Chondrocyte (in vitro differentiated cells): ENCODE measurements at regions not wholly inside any gene's neighbourhood (a gene's known extent, or its start where the extent isn't known, plus 50 kb on each side); places are given as distances from the start of the nearest gene placed in this dataset.

Experiments used
- DNase-seq: peaks from one replicate; pipeline ENCODE4 v3.0.0; 2021; ENCODE audit warnings: mixed read lengths, low spot score
- H3K27ac Mint-ChIP-seq: one replicate; pipeline ENCODE4 v1.8.0; 2021; ENCODE audit warnings: mild to moderate bottlenecking, moderate library complexity, mixed read lengths; ENCODE audit not compliant: unreplicated experiment
- H3K27me3 Mint-ChIP-seq: 2 replicates; pipeline ENCODE4 v1.8.0; 2021; ENCODE audit warnings: low read depth, mixed read lengths
- H3K36me3 Mint-ChIP-seq: 2 replicates; pipeline ENCODE4 v1.8.0; 2021; ENCODE audit warnings: low read depth, mixed read lengths
- H3K4me1 Mint-ChIP-seq: 2 replicates; pipeline ENCODE4 v1.8.0; 2021; ENCODE audit warnings: low read depth, mild to moderate bottlenecking, mixed read lengths
- H3K4me3 Mint-ChIP-seq: one replicate; pipeline ENCODE4 v1.8.0; 2021; ENCODE audit warnings: mild to moderate bottlenecking, moderate library complexity, mixed read lengths; ENCODE audit not compliant: unreplicated experiment
- H3K9me3 Mint-ChIP-seq: 2 replicates; pipeline ENCODE4 v1.8.0; 2021; ENCODE audit warnings: low read depth, mixed read lengths
- TF ChIP-seq, protein P1 (sequence below): fragments of 200-600 bp; sonication (generic); IDR thresholded peaks from 2 replicates; pipeline ENCODE4 v1.5.0; 2021; ENCODE audit warnings: antibody characterized with exemption, mild to moderate bottlenecking, moderate library complexity

DNA sequence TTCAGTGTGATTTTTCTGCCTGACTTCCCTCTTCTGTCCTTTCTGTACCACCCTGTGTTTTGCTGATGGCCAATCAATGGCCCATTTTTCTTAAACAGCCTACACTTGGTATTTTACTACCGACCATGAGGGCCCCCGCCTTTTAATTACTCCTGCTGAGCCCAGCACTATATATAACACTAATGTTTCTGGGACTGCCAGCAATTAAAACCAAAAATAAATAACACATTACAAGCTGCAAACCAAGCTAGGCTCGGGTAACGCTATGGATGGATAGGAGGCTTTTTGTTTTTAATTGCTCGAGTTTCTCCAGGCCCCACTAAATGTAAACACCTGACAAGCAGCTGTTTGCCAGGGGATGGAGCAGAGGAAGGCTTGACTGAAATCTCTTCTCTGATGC lies 915.4 kb upstream of the AUTS2 start:
- TF ChIP-seq, protein P1, sequence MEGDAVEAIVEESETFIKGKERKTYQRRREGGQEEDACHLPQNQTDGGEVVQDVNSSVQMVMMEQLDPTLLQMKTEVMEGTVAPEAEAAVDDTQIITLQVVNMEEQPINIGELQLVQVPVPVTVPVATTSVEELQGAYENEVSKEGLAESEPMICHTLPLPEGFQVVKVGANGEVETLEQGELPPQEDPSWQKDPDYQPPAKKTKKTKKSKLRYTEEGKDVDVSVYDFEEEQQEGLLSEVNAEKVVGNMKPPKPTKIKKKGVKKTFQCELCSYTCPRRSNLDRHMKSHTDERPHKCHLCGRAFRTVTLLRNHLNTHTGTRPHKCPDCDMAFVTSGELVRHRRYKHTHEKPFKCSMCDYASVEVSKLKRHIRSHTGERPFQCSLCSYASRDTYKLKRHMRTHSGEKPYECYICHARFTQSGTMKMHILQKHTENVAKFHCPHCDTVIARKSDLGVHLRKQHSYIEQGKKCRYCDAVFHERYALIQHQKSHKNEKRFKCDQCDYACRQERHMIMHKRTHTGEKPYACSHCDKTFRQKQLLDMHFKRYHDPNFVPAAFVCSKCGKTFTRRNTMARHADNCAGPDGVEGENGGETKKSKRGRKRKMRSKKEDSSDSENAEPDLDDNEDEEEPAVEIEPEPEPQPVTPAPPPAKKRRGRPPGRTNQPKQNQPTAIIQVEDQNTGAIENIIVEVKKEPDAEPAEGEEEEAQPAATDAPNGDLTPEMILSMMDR, result no peak
- no peaks in the 10 kb centered on the region for H3K27me3 Mint-ChIP-seq
- H3K4me1 Mint-ChIP-seq, result peaks cover 8% of the 10 kb centered on the region
- H3K4me3 Mint-ChIP-seq, result no peak overlapping the region
- peaks cover 4% of the 10 kb centered on the region for H3K9me3 Mint-ChIP-seq
- DNase-seq, result no peak
- H3K27ac Mint-ChIP-seq, result no peak overlapping the region
- H3K36me3 Mint-ChIP-seq, result no peaks in the 10 kb centered on the region

DNA sequence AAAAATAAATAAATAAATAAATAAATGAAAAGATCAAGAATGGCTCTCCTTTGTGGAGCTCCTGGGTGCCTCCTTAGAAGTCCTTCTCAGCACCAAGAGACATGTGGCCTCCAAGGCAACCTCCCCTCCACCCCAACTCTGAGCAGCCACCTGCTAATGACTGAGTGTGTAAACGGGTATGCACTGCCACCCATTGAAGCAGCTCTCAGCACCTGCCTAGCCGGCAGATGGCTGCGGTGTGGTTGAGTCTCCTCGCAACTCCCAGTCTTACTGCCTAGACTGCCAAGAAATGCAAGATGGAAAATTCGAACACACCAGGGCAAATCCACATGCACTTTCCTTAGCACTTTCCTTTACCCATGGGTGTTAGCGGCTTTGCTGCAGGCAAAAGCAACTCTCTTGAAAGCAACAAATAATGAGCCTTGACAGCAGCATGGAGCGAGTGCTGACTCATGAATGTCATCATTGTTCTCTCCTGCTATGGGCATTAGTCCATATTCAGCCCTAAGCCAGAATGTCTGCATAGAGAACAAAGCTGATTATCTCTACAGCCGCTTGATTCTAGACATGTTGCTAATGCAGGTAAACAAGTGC lies 913.9 kb upstream of the AUTS2 start:
- no peak for DNase-seq
- H3K27me3 Mint-ChIP-seq, result no peaks in the 10 kb centered on the region
- peaks cover 9% of the 10 kb centered on the region for H3K4me1 Mint-ChIP-seq
- TF ChIP-seq, protein P1, result no peak
- H3K36me3 Mint-ChIP-seq, result no peaks in the 10 kb centered on the region
- peaks cover 4% of the 10 kb centered on the region for H3K9me3 Mint-ChIP-seq
- H3K27ac Mint-ChIP-seq, result no peak overlapping the region
- no peak overlapping the region for H3K4me3 Mint-ChIP-seq

DNA sequence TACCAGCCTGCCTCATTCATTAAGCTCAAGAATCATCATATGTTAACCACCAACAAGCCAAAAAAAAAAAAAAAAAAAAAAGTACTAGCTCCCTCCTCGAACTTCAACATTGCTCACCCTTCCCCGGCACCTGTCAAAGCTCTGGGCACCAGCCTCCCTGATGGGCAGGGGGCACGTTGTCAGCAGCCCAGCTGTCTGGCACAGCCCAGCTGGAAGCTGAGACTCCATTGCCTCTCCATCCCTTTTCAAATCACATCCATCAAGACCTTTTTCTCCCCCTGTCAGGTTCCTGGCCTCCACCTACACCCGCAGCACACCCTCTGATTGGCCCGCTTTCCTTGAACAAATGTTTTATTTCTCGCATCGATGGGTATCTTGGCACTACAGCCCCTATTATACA lies 913.3 kb upstream of the AUTS2 start:
- no peaks in the 10 kb centered on the region for H3K36me3 Mint-ChIP-seq
- H3K27ac Mint-ChIP-seq, result no peak overlapping the region
- peaks cover 4% of the 10 kb centered on the region for H3K9me3 Mint-ChIP-seq
- peaks cover 6% of the 10 kb centered on the region for H3K4me1 Mint-ChIP-seq
- H3K27me3 Mint-ChIP-seq, result no peaks in the 10 kb centered on the region
- no peak overlapping the region for H3K4me3 Mint-ChIP-seq
- no peak for DNase-seq
- TF ChIP-seq, protein P1, result no peak

DNA sequence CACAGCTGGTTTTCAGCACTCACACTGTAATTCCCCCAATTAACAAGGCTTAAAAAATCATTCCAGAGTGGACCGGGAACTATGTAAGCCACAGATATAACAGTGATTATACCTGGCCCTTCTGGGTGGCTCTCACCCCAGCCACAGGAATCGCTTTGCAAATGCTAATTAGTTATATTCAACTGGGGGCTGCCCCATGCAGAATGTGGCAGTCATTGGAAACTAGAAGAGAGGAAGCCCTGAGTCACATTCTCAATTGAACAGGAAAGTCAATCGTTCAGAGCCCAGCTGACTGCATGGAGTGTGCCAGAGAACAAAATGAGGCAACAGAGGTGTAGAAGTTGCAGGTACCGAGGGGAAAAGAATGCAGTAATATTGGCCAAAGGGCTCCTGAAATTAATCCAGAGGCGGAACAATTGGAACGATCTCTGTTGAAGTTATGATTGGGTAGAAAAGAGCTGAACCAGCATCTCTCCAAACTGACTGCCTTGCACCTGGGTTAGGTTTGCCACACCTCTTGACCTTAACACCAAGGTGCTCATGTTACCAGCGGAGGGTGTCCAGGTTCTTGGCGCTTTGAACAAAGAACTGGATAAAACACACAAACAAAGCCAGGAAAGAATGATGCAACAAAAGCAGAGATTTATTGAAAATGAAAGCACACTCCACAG lies 909.7 kb upstream of the AUTS2 start:
- TF ChIP-seq, protein P1, result no peak
- Mint-ChIP-seq H3K4me1 (peaks cover 22% of the 10 kb centered on the region), H3K4me3 (no peak overlapping the region)

DNA sequence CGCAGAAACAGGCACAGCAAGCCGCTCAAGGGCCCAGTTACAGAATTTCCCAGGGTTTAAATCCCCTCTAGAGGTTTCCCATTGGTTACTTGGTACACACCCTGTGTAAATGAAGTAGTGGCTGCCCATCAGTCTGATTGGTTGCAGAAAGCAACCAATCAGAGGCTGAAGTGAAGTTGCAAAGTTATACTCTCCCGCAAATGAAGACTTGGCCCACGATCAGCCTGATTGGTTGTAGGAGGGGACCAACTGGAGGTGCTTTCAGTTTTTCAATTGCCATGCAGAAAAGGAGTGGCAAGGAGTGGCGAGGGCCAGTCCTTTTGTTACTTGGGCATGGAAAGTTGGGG lies 909.2 kb upstream of the AUTS2 start:
- TF ChIP-seq, protein P1, result no peak
- Mint-ChIP-seq H3K4me1 (peaks cover 22% of the 10 kb centered on the region), H3K4me3 (no peak overlapping the region), H3K27me3 (no peaks in the 10 kb centered on the region), H3K9me3 (peaks cover 9% of the 10 kb centered on the region), H3K27ac (no peak overlapping the region), H3K36me3 (no peaks in the 10 kb centered on the region)
- no peak for DNase-seq

More for the DNA sequence above, 909.7 kb upstream of the AUTS2 start:
- H3K36me3 Mint-ChIP-seq, result no peaks in the 10 kb centered on the region
- no peak overlapping the region for H3K27ac Mint-ChIP-seq
- DNase-seq, result no peak
- H3K27me3 Mint-ChIP-seq, result no peaks in the 10 kb centered on the region
- peaks cover 9% of the 10 kb centered on the region for H3K9me3 Mint-ChIP-seq
